Ectodermal cell (in vitro differentiated cells): ENCODE measurements at regions not wholly inside any gene's neighbourhood (a gene's known extent, or its start where the extent isn't known, plus 50 kb on each side); places are given as distances from the start of the nearest gene placed in this dataset.

Experiments
- H3K27ac ChIP-seq: 2 replicates; pipeline ENCODE4 v1.7.0; 2013; ENCODE audit warnings: mild to moderate bottlenecking, low read depth, low read length; ENCODE audit not compliant: insufficient read depth, poor library complexity, severe bottlenecking
- H3K27me3 ChIP-seq: 2 replicates; pipeline ENCODE4 v1.7.0; 2013; ENCODE audit warnings: mild to moderate bottlenecking, low read length; ENCODE audit not compliant: insufficient read depth, control insufficient read depth, poor library complexity, severe bottlenecking
- H3K36me3 ChIP-seq: one replicate; pipeline ENCODE4 v1.7.0; 2013; ENCODE audit warnings: low read length; ENCODE audit not compliant: control insufficient read depth, insufficient read depth
- H3K4me1 ChIP-seq: one replicate; pipeline ENCODE4 v1.7.0; 2013; ENCODE audit warnings: low read length; ENCODE audit not compliant: control insufficient read depth, insufficient read depth
- H3K4me3 ChIP-seq: 2 replicates; pipeline ENCODE4 v1.7.0; 2013; ENCODE audit warnings: low read depth, low read length, control low read depth; ENCODE audit not compliant: insufficient read depth
- H3K9me3 ChIP-seq: 2 replicates; pipeline ENCODE4 v1.7.0; 2013; ENCODE audit warnings: mild to moderate bottlenecking, low read length, moderate library complexity; ENCODE audit not compliant: control insufficient read depth
- WGBS, 2 experiments: methylation state at CpG; one replicate each; pipeline ENCODE4 v1.1.7; 2013; ENCODE audit warnings: missing lambda C conversion rate in 2 of 2; 5-methylcytosine and 5-hydroxymethylcytosine counted together

DNA sequence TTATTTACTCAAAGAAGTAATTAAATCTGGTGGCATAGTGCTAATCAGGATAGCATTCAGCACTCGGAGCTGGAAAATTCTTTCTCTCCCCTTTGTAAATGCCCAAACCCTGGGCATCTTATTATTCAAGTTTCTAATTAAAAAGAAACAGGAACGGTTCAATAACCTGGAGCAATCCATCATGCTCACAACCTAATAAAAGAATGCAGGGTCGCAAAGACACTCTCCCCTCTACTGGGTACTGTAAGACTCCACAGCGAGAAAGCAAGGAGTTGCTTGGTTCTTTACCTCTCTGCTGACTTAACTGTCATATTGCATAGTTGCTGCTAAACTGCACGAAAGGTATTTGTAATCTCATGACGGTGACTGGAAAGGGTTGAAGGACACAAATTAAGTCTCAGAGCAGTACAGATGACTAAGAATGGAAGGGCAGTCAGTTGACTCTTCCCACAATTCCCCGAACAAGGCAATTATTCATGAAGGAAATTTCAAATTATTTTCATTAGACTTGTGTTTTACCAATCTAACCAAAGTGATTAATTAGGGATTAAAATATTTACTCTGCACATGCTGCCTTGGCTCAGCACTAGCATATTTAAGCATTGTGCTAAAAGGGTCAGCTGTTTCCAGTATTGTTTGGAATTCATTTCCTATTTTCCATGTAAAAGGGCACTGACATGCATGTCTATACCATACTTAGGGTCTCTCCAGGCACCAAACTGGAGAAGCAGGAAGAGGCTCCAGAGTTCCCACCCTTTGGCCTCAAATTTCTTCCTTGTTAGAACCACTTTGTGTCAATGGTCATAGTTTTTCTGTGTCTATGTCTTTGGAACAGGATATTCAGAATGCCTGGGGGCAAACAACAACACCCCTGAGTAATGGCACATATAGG, 182.2 kb downstream of the EXOC5 start:
- Histone ChIP-seq H3K27ac (no peak overlapping the region), H3K36me3 (no peaks in the 10 kb centered on the region), H3K4me3 (no peak overlapping the region), H3K4me1 (no peaks in the 10 kb centered on the region), H3K27me3 (no peaks in the 10 kb centered on the region), H3K9me3 (no peaks in the 10 kb centered on the region)
- 92 to 96% methylated on average over 7 of the region's 7 CpGs for WGBS, 2 experiments

DNA sequence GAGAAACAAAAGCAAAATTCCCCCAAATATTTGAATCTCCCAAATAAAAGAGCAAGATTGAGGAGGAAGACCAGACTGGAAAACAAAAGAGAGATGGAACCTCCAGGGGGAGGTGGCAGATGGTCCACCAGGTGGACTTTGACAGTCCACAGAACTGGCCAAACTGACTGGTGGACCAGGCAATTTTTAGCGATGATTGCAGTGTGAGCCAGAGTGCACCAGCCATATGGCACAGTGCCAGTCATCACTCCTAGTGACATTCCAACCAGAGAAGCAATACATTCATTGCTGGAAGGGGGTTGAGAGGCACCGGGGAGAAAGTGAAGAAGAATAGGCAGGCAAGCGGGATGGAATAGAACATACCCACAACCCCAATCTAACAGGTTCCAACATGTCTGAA, 182.9 kb downstream of the EXOC5 start:
- Histone ChIP-seq H3K4me1 (peaks cover under 1% of the 10 kb centered on the region), H3K27me3 (no peaks in the 10 kb centered on the region), H3K4me3 (no peak overlapping the region), H3K9me3 (no peaks in the 10 kb centered on the region), H3K36me3 (no peaks in the 10 kb centered on the region), H3K27ac (no peak overlapping the region)
- WGBS, 2 experiments = 84 to 96% methylated on average over 3 of the region's 3 CpGs

DNA sequence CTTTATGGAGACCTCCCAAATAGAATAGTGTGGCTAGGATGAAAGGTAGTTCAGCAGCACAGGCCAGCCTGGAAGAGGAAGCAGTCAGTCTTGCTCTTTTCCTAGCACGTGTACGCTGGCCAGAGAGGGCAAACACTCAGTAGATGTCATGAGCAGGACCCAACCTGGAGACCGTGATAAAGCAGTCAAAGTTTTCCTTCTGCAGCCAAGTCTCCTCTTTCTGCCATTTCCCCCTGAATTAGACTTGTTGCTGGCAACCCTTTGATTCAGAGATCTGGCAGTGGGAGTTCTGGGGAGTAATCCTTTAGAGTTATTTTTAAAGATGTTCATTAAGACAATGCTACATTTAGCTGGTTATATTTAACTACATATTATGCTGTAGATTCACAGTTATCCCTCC, 183.7 kb downstream of the EXOC5 start:
- Histone ChIP-seq H3K27ac (no peak overlapping the region), H3K4me3 (no peak overlapping the region), H3K27me3 (no peaks in the 10 kb centered on the region), H3K36me3 (no peaks in the 10 kb centered on the region), H3K4me1 (peaks cover 4% of the 10 kb centered on the region), H3K9me3 (no peaks in the 10 kb centered on the region)
- 91 to 93% methylated on average over 3 of the region's 3 CpGs for whole genome bisulfite sequencing, 2 experiments

- Histone ChIP-seq H3K9me3 (no peaks in the 10 kb centered on the region), H3K27ac (no peak overlapping the region), H3K36me3 (no peaks in the 10 kb centered on the region), H3K4me1 (peaks cover 4% of the 10 kb centered on the region), H3K4me3 (no peak overlapping the region), H3K27me3 (no peaks in the 10 kb centered on the region)
- WGBS, 2 experiments = 80 to 97% methylated on average over 2 to 3 of the region's 3 CpGs
Observed at GRCh38 chr14:57080691-57081090, 188.0 kb downstream of the EXOC5 start.

DNA sequence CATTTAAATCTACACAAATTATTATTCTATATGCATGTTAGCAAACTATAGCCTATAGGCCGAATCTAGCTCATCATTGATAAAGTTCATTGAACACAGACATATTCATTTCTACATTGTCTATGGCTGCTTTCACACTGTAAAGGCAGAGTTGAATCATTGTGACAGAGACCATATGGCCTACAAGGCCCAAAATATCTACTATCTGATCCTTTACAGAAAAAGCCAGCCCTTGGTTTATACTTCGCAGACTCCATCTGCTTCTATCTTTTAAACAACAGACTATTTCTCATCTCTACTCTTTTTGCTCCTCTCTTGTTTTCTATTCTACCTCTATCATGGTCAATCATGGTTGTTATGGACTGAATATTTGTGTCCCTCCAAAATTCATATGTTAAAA, 190.7 kb downstream of the EXOC5 start:
- Histone ChIP-seq H3K4me3 (no peak overlapping the region), H3K4me1 (peaks cover 4% of the 10 kb centered on the region), H3K27ac (no peak overlapping the region), H3K27me3 (peaks cover 3% of the 10 kb centered on the region), H3K9me3 (no peaks in the 10 kb centered on the region), H3K36me3 (no peaks in the 10 kb centered on the region)
- 72 to 73% methylated on average over 2 of the region's 2 CpGs for WGBS, 2 experiments

- no peaks in the 10 kb centered on the region for H3K4me1 ChIP-seq
- no peak overlapping the region for H3K4me3 ChIP-seq
- H3K36me3 ChIP-seq = no peaks in the 10 kb centered on the region
- no peak overlapping the region for H3K27ac ChIP-seq
- no peaks in the 10 kb centered on the region for H3K9me3 ChIP-seq
- 76 to 80% methylated on average over 5 of the region's 5 CpGs for WGBS, 2 experiments
- peaks cover 3% of the 10 kb centered on the region for H3K27me3 ChIP-seq
Observed at GRCh38 chr14:57073986-57074385, 194.7 kb downstream of the EXOC5 start.

GRCh38 chr14:57071639-57072038, 197.1 kb downstream of the EXOC5 start:
- Histone ChIP-seq H3K9me3 (no peaks in the 10 kb centered on the region), H3K4me1 (no peaks in the 10 kb centered on the region), H3K27me3 (peaks cover 3% of the 10 kb centered on the region), H3K4me3 (no peak overlapping the region), H3K36me3 (no peaks in the 10 kb centered on the region), H3K27ac (no peak overlapping the region)
- WGBS, 2 experiments = 64 to 100% methylated on average over 1 of the region's 1 CpG

DNA sequence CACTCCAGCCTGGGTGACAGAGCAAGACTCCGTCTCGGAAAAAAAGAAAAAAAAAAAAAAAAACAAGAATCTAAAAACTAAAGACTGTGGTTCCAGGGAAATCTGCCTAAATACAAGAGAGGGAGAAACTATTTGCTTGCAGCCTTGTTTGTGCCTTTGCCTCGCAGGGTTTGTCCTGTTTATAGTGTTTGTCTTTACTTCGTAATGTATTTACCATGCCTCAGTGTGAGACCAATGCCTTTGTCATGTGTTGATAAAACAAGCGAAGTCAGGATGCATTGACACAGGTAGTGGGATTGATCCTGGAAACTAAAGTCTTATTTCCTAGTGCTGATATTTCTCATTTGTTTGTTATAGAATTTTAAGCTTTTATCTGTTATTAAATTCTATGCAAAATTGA, 199.0 kb downstream of the EXOC5 start:
- WGBS, 2 experiments = 61 to 72% methylated on average over 5 of the region's 5 CpGs

GRCh38 chr14:57068511-57068910, 200.2 kb downstream of the EXOC5 start:
- no peak overlapping the region for H3K27ac ChIP-seq

More for the DNA sequence above, 199.0 kb downstream of the EXOC5 start:
- Histone ChIP-seq H3K36me3 (no peaks in the 10 kb centered on the region), H3K27ac (no peak overlapping the region), H3K9me3 (no peaks in the 10 kb centered on the region), H3K27me3 (peaks cover 3% of the 10 kb centered on the region), H3K4me1 (peaks cover 3% of the 10 kb centered on the region), H3K4me3 (no peak overlapping the region)

DNA sequence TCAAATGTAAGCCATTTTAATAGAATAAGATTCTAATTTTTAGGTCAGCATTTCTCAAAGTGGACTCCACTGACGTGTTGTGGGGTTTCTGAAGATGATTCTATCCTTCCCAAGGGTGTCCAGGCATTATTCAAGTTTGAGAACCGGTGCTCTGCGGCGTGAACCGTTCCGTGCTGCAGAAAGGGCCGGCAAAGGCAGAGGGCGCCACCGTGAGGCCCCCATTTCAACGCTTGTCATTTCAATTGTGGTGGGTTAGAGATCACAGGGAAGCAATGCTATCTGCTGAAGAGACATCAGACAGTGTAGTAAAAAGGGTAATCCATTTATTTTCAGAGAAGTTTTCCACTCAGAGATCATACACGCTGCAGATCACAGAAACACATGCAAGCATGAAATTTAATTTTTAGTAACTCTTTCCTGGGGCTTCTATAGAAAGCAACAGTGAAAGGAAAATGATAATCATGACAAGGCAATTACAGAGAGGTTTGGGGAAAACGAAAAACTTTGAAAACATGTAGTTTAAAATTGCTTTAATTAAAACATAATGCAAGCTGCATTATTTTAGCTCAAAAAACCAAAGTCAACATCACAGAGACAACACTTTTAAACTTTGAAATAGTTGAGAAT, 201.7 kb downstream of the EXOC5 start:
- no peaks in the 10 kb centered on the region for H3K9me3 ChIP-seq
- 4 to 10% methylated on average over 11 to 12 of the region's 12 CpGs for WGBS, 2 experiments
- no peaks in the 10 kb centered on the region for H3K27me3 ChIP-seq

More at GRCh38 chr14:57068511-57068910, 200.2 kb downstream of the EXOC5 start:
- no peaks in the 10 kb centered on the region for H3K9me3 ChIP-seq
- H3K4me3 ChIP-seq = no peak overlapping the region
- 57 to 64% methylated on average over 8 of the region's 8 CpGs for WGBS, 2 experiments
- peaks cover 3% of the 10 kb centered on the region for H3K4me1 ChIP-seq
- H3K36me3 ChIP-seq = no peaks in the 10 kb centered on the region
- H3K27me3 ChIP-seq = peaks cover under 1% of the 10 kb centered on the region

More for the DNA sequence above, 201.7 kb downstream of the EXOC5 start:
- Histone ChIP-seq H3K4me1 (peaks cover 3% of the 10 kb centered on the region), H3K4me3 (no peak overlapping the region), H3K36me3 (no peaks in the 10 kb centered on the region), H3K27ac (no peak overlapping the region)
